ENCODE measurements at regions not wholly inside any gene's neighbourhood (a gene's known extent, or its start where the extent isn't known, plus 50 kb on each side); places are given as distances from the start of the nearest gene placed in this dataset.

- Histone ChIP-seq H3K9ac (ENCODE audit: insufficient read depth, low read length) (no peak overlapping the region), H2AFZ (ENCODE audit: low read length) (no peak overlapping the region), H3K36me3 (ENCODE audit: control insufficient read depth, insufficient read depth, low read length) (no peaks in the 10 kb centered on the region), H3K27me3 (ENCODE audit: control insufficient read depth, insufficient read depth, low read length) (no peaks in the 10 kb centered on the region), H3K4me3 (replicated peaks in 1 of 4; ENCODE audit: control extremely low read depth in 1 of 4, insufficient read depth in 1 of 4, low read depth in 3 of 4, low read length in 4 of 4) (no peak overlapping the region), H3K9me3 (ENCODE audit: control insufficient read depth, insufficient read depth, low read depth, low read length) (no peaks in the 10 kb centered on the region), H4K20me1 (ENCODE audit: control insufficient read depth, extremely low read depth, insufficient read depth, low read length) (no peaks in the 10 kb centered on the region), H3K4me2 (ENCODE audit: extremely low read depth, insufficient read depth, low read length) (no peak overlapping the region), H3K27ac (ENCODE audit: insufficient read depth, low read length) (no peak overlapping the region), H3K4me1 (ENCODE audit: control insufficient read depth, extremely low read depth, insufficient read depth, low read length) (no peaks in the 10 kb centered on the region), H3K79me2 (ENCODE audit: control insufficient read depth, insufficient read depth, low read length) (no peaks in the 10 kb centered on the region)
- TF ChIP-seq CTCF (conservative IDR thresholded peaks at IDR 0.05 in 1 of 2, IDR thresholded peaks at IDR 0.05 in 1 of 2; ENCODE audit: low read depth in 1 of 2, low read length in 2 of 2) (no peak), EZH2 (IDR thresholded peaks at IDR 0.05; ENCODE audit: low read length, missing control alignments) (no peak)
- DNase-seq (ENCODE audit: low read depth in 2 of 2) = peak; percentile 57 to 62
These were observed 2068.9 kb downstream of the PCDH7 start for GRCh38 chr4:32789026-32789608.

- Histone ChIP-seq H3K4me1 (ENCODE audit: control insufficient read depth, extremely low read depth, insufficient read depth, low read length) (no peaks in the 10 kb centered on the region), H3K9ac (ENCODE audit: insufficient read depth, low read length) (no peak overlapping the region), H3K4me2 (ENCODE audit: extremely low read depth, insufficient read depth, low read length) (no peak overlapping the region), H3K79me2 (ENCODE audit: control insufficient read depth, insufficient read depth, low read length) (no peaks in the 10 kb centered on the region), H3K9me3 (ENCODE audit: control insufficient read depth, insufficient read depth, low read depth, low read length) (no peaks in the 10 kb centered on the region), H3K27me3 (ENCODE audit: control insufficient read depth, insufficient read depth, low read length) (no peaks in the 10 kb centered on the region), H2AFZ (ENCODE audit: low read length) (no peak overlapping the region), H3K27ac (ENCODE audit: insufficient read depth, low read length) (no peak overlapping the region), H3K36me3 (ENCODE audit: control insufficient read depth, insufficient read depth, low read length) (no peaks in the 10 kb centered on the region), H4K20me1 (ENCODE audit: control insufficient read depth, extremely low read depth, insufficient read depth, low read length) (no peaks in the 10 kb centered on the region), H3K4me3 (replicated peaks in 1 of 4; ENCODE audit: control extremely low read depth in 1 of 4, insufficient read depth in 1 of 4, low read depth in 3 of 4, low read length in 4 of 4) (no peak overlapping the region)
- DNase-seq (ENCODE audit: low read depth in 2 of 2) = no peak
- TF ChIP-seq CTCF (conservative IDR thresholded peaks at IDR 0.05 in 1 of 2, IDR thresholded peaks at IDR 0.05 in 1 of 2; ENCODE audit: low read depth in 1 of 2, low read length in 2 of 2) (no peak), EZH2 (IDR thresholded peaks at IDR 0.05; ENCODE audit: low read length, missing control alignments) (no peak)
These were observed 2070.6 kb downstream of the PCDH7 start for GRCh38 chr4:32790803-32791202.

GRCh38 chr4:32798471-32799159, 2078.4 kb downstream of the PCDH7 start:
- Histone ChIP-seq H3K36me3 (ENCODE audit: control insufficient read depth, insufficient read depth, low read length) (no peaks in the 10 kb centered on the region), H3K9me3 (ENCODE audit: control insufficient read depth, insufficient read depth, low read depth, low read length) (no peaks in the 10 kb centered on the region), H3K4me2 (ENCODE audit: extremely low read depth, insufficient read depth, low read length) (no peak overlapping the region), H3K27ac (ENCODE audit: insufficient read depth, low read length) (no peak overlapping the region), H2AFZ (ENCODE audit: low read length) (no peak overlapping the region), H3K4me1 (ENCODE audit: control insufficient read depth, extremely low read depth, insufficient read depth, low read length) (no peaks in the 10 kb centered on the region), H3K4me3 (replicated peaks in 1 of 4; ENCODE audit: control extremely low read depth in 1 of 4, insufficient read depth in 1 of 4, low read depth in 3 of 4, low read length in 4 of 4) (no peak overlapping the region), H3K27me3 (ENCODE audit: control insufficient read depth, insufficient read depth, low read length) (no peaks in the 10 kb centered on the region), H3K9ac (ENCODE audit: insufficient read depth, low read length) (no peak overlapping the region), H3K79me2 (ENCODE audit: control insufficient read depth, insufficient read depth, low read length) (no peaks in the 10 kb centered on the region), H4K20me1 (ENCODE audit: control insufficient read depth, extremely low read depth, insufficient read depth, low read length) (no peaks in the 10 kb centered on the region)
- TF ChIP-seq EZH2 (IDR thresholded peaks at IDR 0.05; ENCODE audit: low read length, missing control alignments) (no peak), CTCF (conservative IDR thresholded peaks at IDR 0.05 in 1 of 2, IDR thresholded peaks at IDR 0.05 in 1 of 2; ENCODE audit: low read depth in 1 of 2, low read length in 2 of 2) (no peak)
- no peak for DNase-seq (ENCODE audit: low read depth in 2 of 2)

Measured in fibroblast of lung (primary cell).